WTC11 (cell line): ENCODE measurements at regions not wholly inside any gene's neighbourhood (a gene's known extent, or its start where the extent isn't known, plus 50 kb on each side); places are given as distances from the start of the nearest gene placed in this dataset.
"Not testable (repeated sequence)": the region's sequence is repeated elsewhere in the genome, so short reads cannot be mapped to it uniquely, and the experiment has no call there.

Experiments used
- ATAC-seq: fragments of 200-7000 bp; cut with Tn5 transposase; 2 replicates; pipeline ENCODE4 v1.10.0; 2021; ENCODE audit warnings: mild to moderate bottlenecking, moderate library complexity
- CTCF ChIA-PET: fragments of 300-600 bp; sonication (Branson Sonifier 250); formaldehyde crosslinking; loops from one replicate; lab custom pipeline; 2021; ENCODE audit warnings: antibody characterized with exemption; lab: Charles Lee
- POLR2A ChIA-PET: fragments of 350-600 bp; sonication (Branson Sonifier 250); formaldehyde crosslinking; loops from one replicate; lab custom pipeline; 2021; ENCODE audit warnings: antibody characterized with exemption; lab: Charles Lee
- DNase-seq: peaks from one replicate; pipeline ENCODE4 v3.0.0; 2021; ENCODE audit warnings: low spot score
- H3K27ac Mint-ChIP-seq: 2 replicates; pipeline ENCODE4 v1.8.0; 2021; ENCODE audit warnings: mixed read lengths
- H3K27me3 Mint-ChIP-seq: 2 replicates; pipeline ENCODE4 v1.8.0; 2021; ENCODE audit warnings: low read depth, mild to moderate bottlenecking, moderate library complexity, mixed read lengths
- H3K36me3 Mint-ChIP-seq: 2 replicates; pipeline ENCODE4 v1.8.0; 2021; ENCODE audit warnings: mixed read lengths
- H3K4me1 Mint-ChIP-seq: 2 replicates; pipeline ENCODE4 v1.8.0; 2022; ENCODE audit warnings: mixed read lengths
- H3K4me3 Mint-ChIP-seq: 2 replicates; pipeline ENCODE4 v1.8.0; 2021; ENCODE audit warnings: mild to moderate bottlenecking, moderate library complexity, mixed read lengths
- H3K9me3 Mint-ChIP-seq: 2 replicates; pipeline ENCODE4 v1.8.0; 2021; ENCODE audit warnings: mixed read lengths
- CBFB ChIP-seq: sonication (generic); formaldehyde crosslinking; IDR thresholded peaks from 2 replicates; pipeline ENCODE4 v1.8.1; 2022; ENCODE audit warnings: mild to moderate bottlenecking, low read depth, missing genetic modification reagents
- CREM ChIP-seq: sonication (generic); formaldehyde crosslinking; IDR thresholded peaks from 2 replicates; pipeline ENCODE4 v1.8.1; 2022; ENCODE audit warnings: mild to moderate bottlenecking, missing genetic modification reagents, moderate library complexity
- GABPB1 ChIP-seq: sonication (generic); formaldehyde crosslinking; IDR thresholded peaks from 2 replicates; pipeline ENCODE4 v1.8.1; 2023; ENCODE audit warnings: mild to moderate bottlenecking, missing genetic modification reagents
- HMGA2 ChIP-seq: fragments of 250-450 bp; sonication (Bioruptor Pico); IDR thresholded peaks from 2 replicates; pipeline ENCODE4 v1.4.0; 2021; ENCODE audit warnings: mild to moderate bottlenecking, moderate library complexity
- MXD4 ChIP-seq: fragments of 250-450 bp; sonication (Bioruptor Pico); IDR thresholded peaks from 2 replicates; pipeline ENCODE4 v1.8.0; 2021; ENCODE audit warnings: mild to moderate bottlenecking, moderate library complexity, borderline replicate concordance
- RORB ChIP-seq: fragments of 250-450 bp; sonication (Bioruptor Pico); IDR thresholded peaks from 2 replicates; pipeline ENCODE4 v1.9.0; 2021; ENCODE audit warnings: mild to moderate bottlenecking
- ZNF416 ChIP-seq: fragments of 250-450 bp; sonication (Bioruptor Pico); IDR thresholded peaks from 2 replicates; pipeline ENCODE4 v1.9.0; 2021; ENCODE audit warnings: mild to moderate bottlenecking, inconsistent platforms
- TF ChIP-seq, protein P1 (sequence below): sonication (generic); formaldehyde crosslinking; IDR thresholded peaks from 2 replicates; pipeline ENCODE4 v1.8.0; 2022; ENCODE audit warnings: missing genetic modification reagents
- TF ChIP-seq, protein P2 (sequence below): sonication (generic); formaldehyde crosslinking; IDR thresholded peaks from 2 replicates; pipeline ENCODE4 v1.8.0; 2022; ENCODE audit warnings: mild to moderate bottlenecking, missing genetic modification reagents
- TF ChIP-seq, protein P3 (sequence below): sonication (generic); formaldehyde crosslinking; IDR thresholded peaks from 2 replicates; pipeline ENCODE4 v1.8.1; 2022; ENCODE audit warnings: low read depth, missing genetic modification reagents, borderline replicate concordance
- TF ChIP-seq, protein P4 (sequence below): sonication (generic); formaldehyde crosslinking; IDR thresholded peaks from 2 replicates; pipeline ENCODE4 v1.8.0; 2022; ENCODE audit warnings: mild to moderate bottlenecking, missing genetic modification reagents
- TF ChIP-seq, protein P5 (sequence below): fragments of 250-450 bp; sonication (Bioruptor Pico); conservative IDR thresholded peaks from 2 replicates; pipeline ENCODE4 v1.9.0; 2021; ENCODE audit warnings: mild to moderate bottlenecking
- TF ChIP-seq, protein P6 (sequence below): sonication (generic); formaldehyde crosslinking; conservative IDR thresholded peaks from 2 replicates; pipeline ENCODE4 v1.8.1; 2023; ENCODE audit warnings: mild to moderate bottlenecking, low read depth, missing genetic modification reagents, moderate library complexity
- TF ChIP-seq, protein P7 (sequence below): fragments of 200-600 bp; IDR thresholded peaks from 2 replicates; pipeline ENCODE4 v1.8.0; 2022; ENCODE audit warnings: antibody characterized with exemption
- TF ChIP-seq, protein P8 (sequence below): sonication (generic); formaldehyde crosslinking; IDR thresholded peaks from 2 replicates; pipeline ENCODE4 v1.8.1; 2023; ENCODE audit warnings: mild to moderate bottlenecking, missing genetic modification reagents, borderline replicate concordance

DNA sequence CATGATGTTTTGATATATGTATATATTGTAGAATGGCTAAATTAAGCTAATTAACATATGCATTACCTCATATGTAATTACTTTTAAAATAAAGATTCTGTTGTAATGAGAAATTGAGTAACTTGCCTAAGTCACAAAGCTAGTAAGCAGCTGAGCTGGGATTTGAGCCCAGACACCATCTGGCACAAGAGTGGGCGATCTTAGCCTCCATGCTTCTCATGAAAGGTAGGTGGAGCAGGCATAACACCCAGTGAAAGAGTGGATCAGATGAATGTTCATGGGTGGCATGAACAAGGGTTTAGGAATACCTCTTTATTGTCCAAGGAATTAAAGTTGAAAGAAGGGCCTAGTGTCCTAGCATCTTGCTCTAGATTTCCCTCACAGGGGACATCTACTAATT is 365.4 kb downstream of the TFAP2B start:
- H3K4me1 Mint-ChIP-seq: no peaks in the 10 kb centered on the region
- no peak overlapping the region for H3K4me3 Mint-ChIP-seq
- ChIA-PET CTCF (no interaction called here), POLR2A (no interaction called here)
- peaks cover 17% of the 10 kb centered on the region for H3K9me3 Mint-ChIP-seq
- ATAC-seq (no peak), DNase-seq (no peak)
- no peaks in the 10 kb centered on the region for H3K36me3 Mint-ChIP-seq
- H3K27me3 Mint-ChIP-seq: no peaks in the 10 kb centered on the region
- TF ChIP-seq CREM: no peak
- TF ChIP-seq HMGA2 (CRISPR knock-in tag): no peak
- TF ChIP-seq, protein P1, sequence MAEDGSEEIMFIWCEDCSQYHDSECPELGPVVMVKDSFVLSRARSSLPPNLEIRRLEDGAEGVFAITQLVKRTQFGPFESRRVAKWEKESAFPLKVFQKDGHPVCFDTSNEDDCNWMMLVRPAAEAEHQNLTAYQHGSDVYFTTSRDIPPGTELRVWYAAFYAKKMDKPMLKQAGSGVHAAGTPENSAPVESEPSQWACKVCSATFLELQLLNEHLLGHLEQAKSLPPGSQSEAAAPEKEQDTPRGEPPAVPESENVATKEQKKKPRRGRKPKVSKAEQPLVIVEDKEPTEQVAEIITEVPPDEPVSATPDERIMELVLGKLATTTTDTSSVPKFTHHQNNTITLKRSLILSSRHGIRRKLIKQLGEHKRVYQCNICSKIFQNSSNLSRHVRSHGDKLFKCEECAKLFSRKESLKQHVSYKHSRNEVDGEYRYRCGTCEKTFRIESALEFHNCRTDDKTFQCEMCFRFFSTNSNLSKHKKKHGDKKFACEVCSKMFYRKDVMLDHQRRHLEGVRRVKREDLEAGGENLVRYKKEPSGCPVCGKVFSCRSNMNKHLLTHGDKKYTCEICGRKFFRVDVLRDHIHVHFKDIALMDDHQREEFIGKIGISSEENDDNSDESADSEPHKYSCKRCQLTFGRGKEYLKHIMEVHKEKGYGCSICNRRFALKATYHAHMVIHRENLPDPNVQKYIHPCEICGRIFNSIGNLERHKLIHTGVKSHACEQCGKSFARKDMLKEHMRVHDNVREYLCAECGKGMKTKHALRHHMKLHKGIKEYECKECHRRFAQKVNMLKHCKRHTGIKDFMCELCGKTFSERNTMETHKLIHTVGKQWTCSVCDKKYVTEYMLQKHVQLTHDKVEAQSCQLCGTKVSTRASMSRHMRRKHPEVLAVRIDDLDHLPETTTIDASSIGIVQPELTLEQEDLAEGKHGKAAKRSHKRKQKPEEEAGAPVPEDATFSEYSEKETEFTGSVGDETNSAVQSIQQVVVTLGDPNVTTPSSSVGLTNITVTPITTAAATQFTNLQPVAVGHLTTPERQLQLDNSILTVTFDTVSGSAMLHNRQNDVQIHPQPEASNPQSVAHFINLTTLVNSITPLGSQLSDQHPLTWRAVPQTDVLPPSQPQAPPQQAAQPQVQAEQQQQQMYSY: no peak
- TF ChIP-seq, protein P2, sequence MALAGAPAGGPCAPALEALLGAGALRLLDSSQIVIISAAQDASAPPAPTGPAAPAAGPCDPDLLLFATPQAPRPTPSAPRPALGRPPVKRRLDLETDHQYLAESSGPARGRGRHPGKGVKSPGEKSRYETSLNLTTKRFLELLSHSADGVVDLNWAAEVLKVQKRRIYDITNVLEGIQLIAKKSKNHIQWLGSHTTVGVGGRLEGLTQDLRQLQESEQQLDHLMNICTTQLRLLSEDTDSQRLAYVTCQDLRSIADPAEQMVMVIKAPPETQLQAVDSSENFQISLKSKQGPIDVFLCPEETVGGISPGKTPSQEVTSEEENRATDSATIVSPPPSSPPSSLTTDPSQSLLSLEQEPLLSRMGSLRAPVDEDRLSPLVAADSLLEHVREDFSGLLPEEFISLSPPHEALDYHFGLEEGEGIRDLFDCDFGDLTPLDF (CRISPR knock-in tag): no peak
- TF ChIP-seq, protein P3, sequence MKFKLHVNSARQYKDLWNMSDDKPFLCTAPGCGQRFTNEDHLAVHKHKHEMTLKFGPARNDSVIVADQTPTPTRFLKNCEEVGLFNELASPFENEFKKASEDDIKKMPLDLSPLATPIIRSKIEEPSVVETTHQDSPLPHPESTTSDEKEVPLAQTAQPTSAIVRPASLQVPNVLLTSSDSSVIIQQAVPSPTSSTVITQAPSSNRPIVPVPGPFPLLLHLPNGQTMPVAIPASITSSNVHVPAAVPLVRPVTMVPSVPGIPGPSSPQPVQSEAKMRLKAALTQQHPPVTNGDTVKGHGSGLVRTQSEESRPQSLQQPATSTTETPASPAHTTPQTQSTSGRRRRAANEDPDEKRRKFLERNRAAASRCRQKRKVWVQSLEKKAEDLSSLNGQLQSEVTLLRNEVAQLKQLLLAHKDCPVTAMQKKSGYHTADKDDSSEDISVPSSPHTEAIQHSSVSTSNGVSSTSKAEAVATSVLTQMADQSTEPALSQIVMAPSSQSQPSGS (CRISPR knock-in tag): no peak
- TF ChIP-seq ZNF416 (CRISPR knock-in tag): no peak
- TF ChIP-seq CBFB (CRISPR knock-in tag): no peak
- TF ChIP-seq, protein P4, sequence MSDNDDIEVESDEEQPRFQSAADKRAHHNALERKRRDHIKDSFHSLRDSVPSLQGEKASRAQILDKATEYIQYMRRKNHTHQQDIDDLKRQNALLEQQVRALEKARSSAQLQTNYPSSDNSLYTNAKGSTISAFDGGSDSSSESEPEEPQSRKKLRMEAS (CRISPR knock-in tag): no peak
- TF ChIP-seq, protein P5, sequence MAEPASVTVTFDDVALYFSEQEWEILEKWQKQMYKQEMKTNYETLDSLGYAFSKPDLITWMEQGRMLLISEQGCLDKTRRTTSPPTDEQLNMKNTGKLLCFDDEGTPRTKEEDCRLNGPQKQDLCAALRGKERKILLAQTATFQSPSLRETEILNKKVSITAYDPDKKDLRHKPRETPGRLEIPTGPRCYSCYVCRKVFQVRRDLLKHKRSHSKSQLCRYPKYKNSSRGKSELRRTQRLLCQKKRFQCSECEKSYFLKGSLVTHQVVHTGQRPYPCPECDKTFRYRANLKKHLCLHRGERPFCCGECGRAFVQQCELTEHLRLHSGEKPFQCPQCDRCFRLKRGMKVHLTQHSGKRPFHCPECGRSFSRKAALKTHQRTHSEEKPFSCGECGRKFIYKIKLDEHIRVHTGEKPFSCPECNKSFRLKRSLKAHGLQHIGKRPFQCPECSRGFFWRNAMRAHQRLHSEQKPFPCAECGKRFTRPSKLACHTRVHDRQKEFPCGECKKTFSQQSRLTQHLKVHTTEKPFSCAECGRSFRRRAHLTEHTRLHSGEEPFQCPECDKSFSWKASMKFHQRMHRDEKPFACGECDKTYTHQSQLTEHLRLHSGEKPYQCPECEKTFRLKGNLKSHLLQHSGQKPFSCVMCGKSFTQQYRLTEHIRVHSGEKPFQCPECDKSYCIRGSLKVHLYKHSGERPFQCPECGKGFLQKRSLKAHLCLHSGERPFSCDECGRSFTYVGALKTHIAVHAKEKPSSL (CRISPR knock-in tag): no peak
- no peak for TF ChIP-seq RORB (CRISPR knock-in tag)
- TF ChIP-seq, protein P6, sequence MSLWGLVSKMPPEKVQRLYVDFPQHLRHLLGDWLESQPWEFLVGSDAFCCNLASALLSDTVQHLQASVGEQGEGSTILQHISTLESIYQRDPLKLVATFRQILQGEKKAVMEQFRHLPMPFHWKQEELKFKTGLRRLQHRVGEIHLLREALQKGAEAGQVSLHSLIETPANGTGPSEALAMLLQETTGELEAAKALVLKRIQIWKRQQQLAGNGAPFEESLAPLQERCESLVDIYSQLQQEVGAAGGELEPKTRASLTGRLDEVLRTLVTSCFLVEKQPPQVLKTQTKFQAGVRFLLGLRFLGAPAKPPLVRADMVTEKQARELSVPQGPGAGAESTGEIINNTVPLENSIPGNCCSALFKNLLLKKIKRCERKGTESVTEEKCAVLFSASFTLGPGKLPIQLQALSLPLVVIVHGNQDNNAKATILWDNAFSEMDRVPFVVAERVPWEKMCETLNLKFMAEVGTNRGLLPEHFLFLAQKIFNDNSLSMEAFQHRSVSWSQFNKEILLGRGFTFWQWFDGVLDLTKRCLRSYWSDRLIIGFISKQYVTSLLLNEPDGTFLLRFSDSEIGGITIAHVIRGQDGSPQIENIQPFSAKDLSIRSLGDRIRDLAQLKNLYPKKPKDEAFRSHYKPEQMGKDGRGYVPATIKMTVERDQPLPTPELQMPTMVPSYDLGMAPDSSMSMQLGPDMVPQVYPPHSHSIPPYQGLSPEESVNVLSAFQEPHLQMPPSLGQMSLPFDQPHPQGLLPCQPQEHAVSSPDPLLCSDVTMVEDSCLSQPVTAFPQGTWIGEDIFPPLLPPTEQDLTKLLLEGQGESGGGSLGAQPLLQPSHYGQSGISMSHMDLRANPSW (CRISPR knock-in tag): no peak
- TF ChIP-seq GABPB1 (CRISPR knock-in tag): no peak
- TF ChIP-seq, protein P7, sequence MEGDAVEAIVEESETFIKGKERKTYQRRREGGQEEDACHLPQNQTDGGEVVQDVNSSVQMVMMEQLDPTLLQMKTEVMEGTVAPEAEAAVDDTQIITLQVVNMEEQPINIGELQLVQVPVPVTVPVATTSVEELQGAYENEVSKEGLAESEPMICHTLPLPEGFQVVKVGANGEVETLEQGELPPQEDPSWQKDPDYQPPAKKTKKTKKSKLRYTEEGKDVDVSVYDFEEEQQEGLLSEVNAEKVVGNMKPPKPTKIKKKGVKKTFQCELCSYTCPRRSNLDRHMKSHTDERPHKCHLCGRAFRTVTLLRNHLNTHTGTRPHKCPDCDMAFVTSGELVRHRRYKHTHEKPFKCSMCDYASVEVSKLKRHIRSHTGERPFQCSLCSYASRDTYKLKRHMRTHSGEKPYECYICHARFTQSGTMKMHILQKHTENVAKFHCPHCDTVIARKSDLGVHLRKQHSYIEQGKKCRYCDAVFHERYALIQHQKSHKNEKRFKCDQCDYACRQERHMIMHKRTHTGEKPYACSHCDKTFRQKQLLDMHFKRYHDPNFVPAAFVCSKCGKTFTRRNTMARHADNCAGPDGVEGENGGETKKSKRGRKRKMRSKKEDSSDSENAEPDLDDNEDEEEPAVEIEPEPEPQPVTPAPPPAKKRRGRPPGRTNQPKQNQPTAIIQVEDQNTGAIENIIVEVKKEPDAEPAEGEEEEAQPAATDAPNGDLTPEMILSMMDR: no peak
- TF ChIP-seq MXD4: no peak
- TF ChIP-seq, protein P8, sequence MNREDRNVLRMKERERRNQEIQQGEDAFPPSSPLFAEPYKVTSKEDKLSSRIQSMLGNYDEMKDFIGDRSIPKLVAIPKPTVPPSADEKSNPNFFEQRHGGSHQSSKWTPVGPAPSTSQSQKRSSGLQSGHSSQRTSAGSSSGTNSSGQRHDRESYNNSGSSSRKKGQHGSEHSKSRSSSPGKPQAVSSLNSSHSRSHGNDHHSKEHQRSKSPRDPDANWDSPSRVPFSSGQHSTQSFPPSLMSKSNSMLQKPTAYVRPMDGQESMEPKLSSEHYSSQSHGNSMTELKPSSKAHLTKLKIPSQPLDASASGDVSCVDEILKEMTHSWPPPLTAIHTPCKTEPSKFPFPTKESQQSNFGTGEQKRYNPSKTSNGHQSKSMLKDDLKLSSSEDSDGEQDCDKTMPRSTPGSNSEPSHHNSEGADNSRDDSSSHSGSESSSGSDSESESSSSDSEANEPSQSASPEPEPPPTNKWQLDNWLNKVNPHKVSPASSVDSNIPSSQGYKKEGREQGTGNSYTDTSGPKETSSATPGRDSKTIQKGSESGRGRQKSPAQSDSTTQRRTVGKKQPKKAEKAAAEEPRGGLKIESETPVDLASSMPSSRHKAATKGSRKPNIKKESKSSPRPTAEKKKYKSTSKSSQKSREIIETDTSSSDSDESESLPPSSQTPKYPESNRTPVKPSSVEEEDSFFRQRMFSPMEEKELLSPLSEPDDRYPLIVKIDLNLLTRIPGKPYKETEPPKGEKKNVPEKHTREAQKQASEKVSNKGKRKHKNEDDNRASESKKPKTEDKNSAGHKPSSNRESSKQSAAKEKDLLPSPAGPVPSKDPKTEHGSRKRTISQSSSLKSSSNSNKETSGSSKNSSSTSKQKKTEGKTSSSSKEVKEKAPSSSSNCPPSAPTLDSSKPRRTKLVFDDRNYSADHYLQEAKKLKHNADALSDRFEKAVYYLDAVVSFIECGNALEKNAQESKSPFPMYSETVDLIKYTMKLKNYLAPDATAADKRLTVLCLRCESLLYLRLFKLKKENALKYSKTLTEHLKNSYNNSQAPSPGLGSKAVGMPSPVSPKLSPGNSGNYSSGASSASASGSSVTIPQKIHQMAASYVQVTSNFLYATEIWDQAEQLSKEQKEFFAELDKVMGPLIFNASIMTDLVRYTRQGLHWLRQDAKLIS (CRISPR knock-in tag): no peak
- no peak overlapping the region for H3K27ac Mint-ChIP-seq

DNA sequence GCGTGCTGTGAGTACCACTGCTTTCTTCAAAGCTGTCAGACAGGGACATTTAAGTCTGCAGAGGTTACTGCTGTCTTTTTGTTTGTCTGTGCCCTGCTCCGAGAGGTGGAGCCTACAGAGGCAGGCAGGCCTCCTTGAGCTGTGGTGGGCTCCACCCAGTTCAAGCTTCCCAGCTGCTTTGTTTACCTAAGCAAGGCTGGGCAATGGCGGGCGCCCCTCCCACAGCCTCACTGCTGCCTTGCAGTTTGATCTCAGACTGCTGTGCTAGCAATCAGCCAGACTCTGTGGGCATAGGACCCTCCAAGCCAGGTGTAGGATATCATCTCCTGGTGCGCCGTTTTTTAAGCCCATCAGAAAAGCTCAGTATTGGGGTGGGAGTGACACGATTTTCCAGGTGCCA is 374.5 kb downstream of the TFAP2B start:
- H3K27ac Mint-ChIP-seq, CTCF ChIA-PET, H3K27me3 Mint-ChIP-seq, ATAC-seq, POLR2A ChIA-PET, H3K4me1 Mint-ChIP-seq, H3K4me3 Mint-ChIP-seq, DNase-seq: not testable (repeated sequence)
- peaks cover 25% of the 10 kb centered on the region for H3K9me3 Mint-ChIP-seq
- H3K36me3 Mint-ChIP-seq: peaks cover 15% of the 10 kb centered on the region
